Lung (tissue), 11 donors: ENCODE measurements at regions not wholly inside any gene's neighbourhood (a gene's known extent, or its start where the extent isn't known, plus 50 kb on each side); places are given as distances from the start of the nearest gene placed in this dataset.

Experiments used
- ATAC-seq: fragments of 200-7000 bp; cut with Tn5 transposase; one replicate; pipeline ENCODE4 v1.9.1; 2020; ENCODE audit warnings: moderate number of reproducible peaks; ENCODE audit not compliant: insufficient read depth, low FRiP score
- DNase-seq, 3 donors: peaks; one replicate each; pipeline ENCODE4 v3.0.0-alpha.2; 2013 to 2017
- H3K27ac ChIP-seq, 2 donors: one replicate each; pipeline ENCODE4 v1.5.1; 2013; ENCODE audit warnings: mild to moderate bottlenecking in 2 of 2, moderate library complexity in 2 of 2, control low read depth in 1 of 2, inconsistent platforms in 1 of 2, low read depth in 1 of 2, low read length in 1 of 2
- H3K27me3 ChIP-seq, 3 donors: one replicate each; pipeline ENCODE4 v1.5.1; 2013; ENCODE audit warnings: low read length in 2 of 3; ENCODE audit not compliant: control insufficient read depth in 3 of 3, insufficient read depth in 3 of 3
- H3K36me3 ChIP-seq, 4 donors: one replicate each; pipeline ENCODE4 v1.5.1; 2013; ENCODE audit warnings: low read length in 4 of 4, mild to moderate bottlenecking in 1 of 4, moderate library complexity in 1 of 4; ENCODE audit not compliant: control insufficient read depth in 4 of 4, insufficient read depth in 4 of 4
- H3K4me1 ChIP-seq, 5 donors: one replicate each; pipeline ENCODE4 v1.5.1; 2013; ENCODE audit warnings: low read length in 5 of 5, mild to moderate bottlenecking in 2 of 5, moderate library complexity in 1 of 5; ENCODE audit not compliant: control insufficient read depth in 5 of 5, insufficient read depth in 5 of 5
- H3K4me3 ChIP-seq: one replicate; pipeline ENCODE4 v1.5.1; 2013; ENCODE audit warnings: mild to moderate bottlenecking, control low read depth, moderate library complexity
- H3K9ac ChIP-seq, 2 donors: one replicate each; pipeline ENCODE4 v1.5.1; 2013; ENCODE audit warnings: low read length in 2 of 2, control low read depth in 1 of 2; ENCODE audit not compliant: insufficient read depth in 1 of 2
- H3K9me3 ChIP-seq, 4 donors: one replicate each; pipeline ENCODE4 v1.5.1; 2013; ENCODE audit warnings: low read length in 3 of 4, mild to moderate bottlenecking in 1 of 4, moderate library complexity in 1 of 4; ENCODE audit not compliant: control insufficient read depth in 4 of 4, insufficient read depth in 3 of 4
- WGBS, 2 donors: extraction: QIAGEN DNeasy Blood & Tissue Kit; methylation state at CpG; one replicate each; pipeline ENCODE4 v1.1.7; 2013; 5-methylcytosine and 5-hydroxymethylcytosine counted together
- TF ChIP-seq, protein P1 (sequence below): IDR thresholded peaks from 2 replicates; pipeline ENCODE4 v1.5.1; 2012; ENCODE audit warnings: mild to moderate bottlenecking; ENCODE audit errors: control extremely low read depth, extremely low read depth
- donor health status: control.
- donor health status: control.
- donor health status: Bipolar disorder and iron deficiency.
- donor health status: healthy.
- donor health status: DM: yes; HTN: yes; CAD: no.

GRCh38 chr12:64938179-64938578, 113.7 kb downstream of the TBC1D30 start:
- H3K36me3 ChIP-seq: no peaks in the 10 kb centered on the region
- TF ChIP-seq, protein P1, sequence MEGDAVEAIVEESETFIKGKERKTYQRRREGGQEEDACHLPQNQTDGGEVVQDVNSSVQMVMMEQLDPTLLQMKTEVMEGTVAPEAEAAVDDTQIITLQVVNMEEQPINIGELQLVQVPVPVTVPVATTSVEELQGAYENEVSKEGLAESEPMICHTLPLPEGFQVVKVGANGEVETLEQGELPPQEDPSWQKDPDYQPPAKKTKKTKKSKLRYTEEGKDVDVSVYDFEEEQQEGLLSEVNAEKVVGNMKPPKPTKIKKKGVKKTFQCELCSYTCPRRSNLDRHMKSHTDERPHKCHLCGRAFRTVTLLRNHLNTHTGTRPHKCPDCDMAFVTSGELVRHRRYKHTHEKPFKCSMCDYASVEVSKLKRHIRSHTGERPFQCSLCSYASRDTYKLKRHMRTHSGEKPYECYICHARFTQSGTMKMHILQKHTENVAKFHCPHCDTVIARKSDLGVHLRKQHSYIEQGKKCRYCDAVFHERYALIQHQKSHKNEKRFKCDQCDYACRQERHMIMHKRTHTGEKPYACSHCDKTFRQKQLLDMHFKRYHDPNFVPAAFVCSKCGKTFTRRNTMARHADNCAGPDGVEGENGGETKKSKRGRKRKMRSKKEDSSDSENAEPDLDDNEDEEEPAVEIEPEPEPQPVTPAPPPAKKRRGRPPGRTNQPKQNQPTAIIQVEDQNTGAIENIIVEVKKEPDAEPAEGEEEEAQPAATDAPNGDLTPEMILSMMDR: no peak
- peaks cover 0 to 7% (median 0%) of the 10 kb centered on the region in 5 donors for H3K4me1 ChIP-seq
- ATAC-seq (no peak), DNase-seq (no peak)
- no peaks in the 10 kb centered on the region for H3K9me3 ChIP-seq
- H3K9ac ChIP-seq: no peak overlapping the region
- no peaks in the 10 kb centered on the region for H3K27me3 ChIP-seq
- H3K27ac ChIP-seq: no peak overlapping the region
- no peak overlapping the region for H3K4me3 ChIP-seq
- 73 to 77% methylated on average over 2 of the region's 2 CpGs for WGBS, 2 donors

DNA sequence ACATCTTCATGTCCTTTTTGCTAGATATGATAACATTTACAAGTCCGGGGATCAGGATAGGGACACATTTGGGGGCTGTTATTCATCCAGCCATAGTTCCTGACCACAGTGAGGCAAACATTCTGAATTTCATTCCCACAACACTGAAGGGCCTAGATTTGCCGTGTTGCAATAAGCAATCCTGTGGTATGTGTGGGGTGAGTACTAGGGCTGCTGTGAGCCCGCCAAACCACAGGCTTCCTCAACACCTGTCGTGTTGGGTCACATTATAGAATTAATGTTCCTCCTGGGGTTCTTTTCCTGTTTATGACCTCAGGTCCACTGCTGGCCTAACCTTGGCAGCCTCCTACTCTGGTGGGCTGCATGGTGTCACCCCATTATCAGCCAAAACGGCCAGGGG, 119.2 kb downstream of the TBC1D30 start:
- H3K4me1 ChIP-seq: peaks cover 0 to 38% (median 3%) of the 10 kb centered on the region in 5 donors
- WGBS, 2 donors: 25 to 57% methylated on average over 5 of the region's 5 CpGs
- ATAC-seq (no peak), DNase-seq (no peak)
- no peak overlapping the region for H3K9ac ChIP-seq
- H3K4me3 ChIP-seq: no peak overlapping the region
- H3K9me3 ChIP-seq: no peaks in the 10 kb centered on the region
- no peaks in the 10 kb centered on the region for H3K27me3 ChIP-seq
- TF ChIP-seq, protein P1: no peak
- no peaks in the 10 kb centered on the region for H3K36me3 ChIP-seq
- H3K27ac ChIP-seq: no peak overlapping the region

GRCh38 chr12:64944966-64945365, 120.5 kb downstream of the TBC1D30 start:
- H3K4me1 ChIP-seq: peaks cover 0 to 49% (median 3%) of the 10 kb centered on the region in 5 donors
- DNase-seq (no peak), ATAC-seq (no peak)
- TF ChIP-seq, protein P1: no peak
- H3K9me3 ChIP-seq: no peaks in the 10 kb centered on the region
- no peaks in the 10 kb centered on the region for H3K36me3 ChIP-seq
- WGBS, 2 donors: 78 to 85% methylated on average over 3 of the region's 3 CpGs
- no peaks in the 10 kb centered on the region for H3K27me3 ChIP-seq
- H3K27ac ChIP-seq: no peak overlapping the region
- H3K4me3 ChIP-seq: no peak overlapping the region
- no peak overlapping the region for H3K9ac ChIP-seq

- Histone ChIP-seq H3K27ac (no peak overlapping the region), H3K27me3 (no peaks in the 10 kb centered on the region), H3K4me3 (no peak overlapping the region), H3K36me3 (no peaks in the 10 kb centered on the region), H3K9me3 (no peaks in the 10 kb centered on the region), H3K4me1 (peaks cover 0 to 62% (median 3%) of the 10 kb centered on the region in 5 donors), H3K9ac (no peak overlapping the region)
- TF ChIP-seq, protein P1: no peak
- WGBS, 2 donors: 49 to 66% methylated on average over 5 of the region's 5 CpGs
- peak; percentile 96 to 99 (median 98) for DNase-seq
- no peak for ATAC-seq
These were observed 121.8 kb downstream of the TBC1D30 start for GRCh38 chr12:64946132-64946829.
